Type B pancreatic cell (in vitro differentiated cells): ENCODE measurements at regions not wholly inside any gene's neighbourhood (a gene's known extent, or its start where the extent isn't known, plus 50 kb on each side); places are given as distances from the start of the nearest gene placed in this dataset.

Experiments used
- DNase-seq: peaks from one replicate; pipeline ENCODE4 v3.0.0; 2021; ENCODE audit warnings: mixed read lengths; ENCODE audit not compliant: unreplicated experiment; ENCODE audit errors: extremely low spot score
- H3K27ac Mint-ChIP-seq: 2 replicates; pipeline ENCODE4 v1.8.0; 2021; ENCODE audit warnings: mild to moderate bottlenecking, mixed read lengths
- H3K27me3 Mint-ChIP-seq: 2 replicates; pipeline ENCODE4 v1.8.0; 2021; ENCODE audit warnings: mixed read lengths
- H3K36me3 Mint-ChIP-seq: 2 replicates; pipeline ENCODE4 v1.8.0; 2021; ENCODE audit warnings: mixed read lengths
- H3K4me1 Mint-ChIP-seq: one replicate; pipeline ENCODE4 v1.8.0; 2021; ENCODE audit warnings: mixed read lengths; ENCODE audit not compliant: unreplicated experiment
- H3K4me3 Mint-ChIP-seq: 2 replicates; pipeline ENCODE4 v1.8.0; 2021; ENCODE audit warnings: mild to moderate bottlenecking, mixed read lengths
- H3K9me3 Mint-ChIP-seq: 2 replicates; pipeline ENCODE4 v1.8.0; 2021; ENCODE audit warnings: mixed read lengths
- CTCF ChIP-seq: fragments of 200-600 bp; sonication (generic); conservative IDR thresholded peaks from 2 replicates; pipeline ENCODE4 v1.5.0; 2021; ENCODE audit warnings: antibody characterized with exemption, mild to moderate bottlenecking

- no peak overlapping the region for H3K4me3 Mint-ChIP-seq
- no peaks in the 10 kb centered on the region for H3K36me3 Mint-ChIP-seq
- no peak overlapping the region for H3K27ac Mint-ChIP-seq
- no peaks in the 10 kb centered on the region for H3K9me3 Mint-ChIP-seq
- H3K27me3 Mint-ChIP-seq: peaks cover 1% of the 10 kb centered on the region
- TF ChIP-seq CTCF: no peak
- H3K4me1 Mint-ChIP-seq: no peaks in the 10 kb centered on the region
- no peak for DNase-seq
Measured at GRCh38 chr7:20520530-20520929, 94.9 kb upstream of the ABCB5 start.

- no peak overlapping the region for H3K27ac Mint-ChIP-seq
- H3K9me3 Mint-ChIP-seq: no peaks in the 10 kb centered on the region
- DNase-seq: no peak
- no peaks in the 10 kb centered on the region for H3K27me3 Mint-ChIP-seq
- H3K4me3 Mint-ChIP-seq: no peak overlapping the region
- no peaks in the 10 kb centered on the region for H3K4me1 Mint-ChIP-seq
- TF ChIP-seq CTCF: no peak
- no peaks in the 10 kb centered on the region for H3K36me3 Mint-ChIP-seq
Measured at GRCh38 chr7:20521243-20521642, 94.2 kb upstream of the ABCB5 start.

DNA sequence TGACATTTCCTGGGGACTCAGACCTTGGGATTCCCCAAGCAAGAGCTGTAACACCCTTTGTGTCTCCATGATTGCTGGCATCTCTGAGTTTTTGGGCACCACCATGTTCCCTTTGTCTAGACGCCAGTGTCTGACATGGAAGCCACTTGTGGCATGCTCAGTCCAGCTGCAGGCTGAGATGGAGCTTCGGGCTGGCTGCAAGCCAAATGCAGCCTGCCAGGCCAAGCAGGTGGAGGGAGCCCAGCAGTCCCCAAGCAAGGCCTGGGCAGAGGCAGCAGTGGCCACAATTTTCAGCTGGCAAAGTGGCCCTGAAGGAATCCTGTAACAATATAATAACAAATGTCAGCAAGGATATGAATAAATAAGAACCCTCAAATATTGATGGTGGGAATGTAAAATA is 86.2 kb upstream of the ABCB5 start:
- H3K9me3 Mint-ChIP-seq: peaks cover 5% of the 10 kb centered on the region
- no peak for TF ChIP-seq CTCF
- no peak for DNase-seq

DNA sequence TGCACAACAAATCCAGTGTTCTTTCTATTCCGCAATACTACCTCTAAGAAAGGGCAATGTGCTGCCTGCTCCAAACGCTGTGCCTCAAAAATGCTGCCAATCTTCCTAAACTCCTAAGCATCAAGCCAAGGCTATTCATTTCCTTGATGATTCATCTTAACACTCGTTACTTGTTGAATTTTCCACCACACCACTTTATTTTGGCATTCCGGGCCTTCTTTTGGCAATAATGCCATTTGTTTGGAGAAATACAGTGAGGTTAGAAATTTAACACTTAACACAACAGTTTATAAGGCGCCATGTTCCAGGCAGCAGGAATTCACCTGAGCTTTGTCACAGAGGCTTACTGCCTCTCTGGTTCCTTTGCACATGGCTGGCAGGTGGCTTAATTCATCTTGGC is 82.6 kb upstream of the ABCB5 start:
- H3K27ac Mint-ChIP-seq: no peak overlapping the region

More for the DNA sequence above, 86.2 kb upstream of the ABCB5 start:
- H3K4me1 Mint-ChIP-seq: no peaks in the 10 kb centered on the region
- H3K36me3 Mint-ChIP-seq: no peaks in the 10 kb centered on the region
- no peak overlapping the region for H3K4me3 Mint-ChIP-seq
- H3K27me3 Mint-ChIP-seq: no peaks in the 10 kb centered on the region
- no peak overlapping the region for H3K27ac Mint-ChIP-seq

GRCh38 chr7:20534543-20534942 is 80.9 kb upstream of the ABCB5 start:
- DNase-seq: no peak
- Mint-ChIP-seq H3K4me1 (no peaks in the 10 kb centered on the region), H3K27ac (no peak overlapping the region), H3K36me3 (no peaks in the 10 kb centered on the region), H3K4me3 (no peak overlapping the region), H3K27me3 (no peaks in the 10 kb centered on the region), H3K9me3 (no peaks in the 10 kb centered on the region)
- no peak for TF ChIP-seq CTCF

More for the DNA sequence above, 82.6 kb upstream of the ABCB5 start:
- DNase-seq: no peak
- Mint-ChIP-seq H3K4me1 (no peaks in the 10 kb centered on the region), H3K27me3 (no peaks in the 10 kb centered on the region), H3K4me3 (no peak overlapping the region), H3K36me3 (no peaks in the 10 kb centered on the region), H3K9me3 (peaks cover 5% of the 10 kb centered on the region)
- TF ChIP-seq CTCF: no peak

DNA sequence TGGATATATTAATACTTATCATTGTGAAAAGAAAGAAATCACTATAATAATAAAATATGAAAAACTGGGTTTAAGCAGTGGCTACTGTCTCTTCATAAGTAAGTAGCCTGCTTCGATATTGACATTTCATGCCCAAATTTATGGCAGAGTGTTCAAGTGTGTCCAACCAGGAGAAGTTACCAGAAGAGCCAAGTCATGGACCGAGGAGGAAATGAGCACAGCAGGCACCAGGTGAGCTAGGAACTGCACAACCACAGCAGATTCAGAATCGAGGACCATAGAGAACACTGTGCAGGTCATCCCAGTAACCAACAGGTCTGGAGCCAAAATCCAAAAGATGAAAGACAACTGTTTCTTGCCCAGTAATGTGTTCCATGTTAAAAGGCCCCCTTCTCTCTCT is 79.9 kb upstream of the ABCB5 start:
- Mint-ChIP-seq H3K36me3 (no peaks in the 10 kb centered on the region), H3K27ac (no peak overlapping the region), H3K27me3 (no peaks in the 10 kb centered on the region), H3K4me3 (no peak overlapping the region), H3K4me1 (no peaks in the 10 kb centered on the region), H3K9me3 (no peaks in the 10 kb centered on the region)
- no peak for DNase-seq
- TF ChIP-seq CTCF: no peak
